ENCODE measurements at regions not wholly inside any gene's neighbourhood (a gene's known extent, or its start where the extent isn't known, plus 50 kb on each side); places are given as distances from the start of the nearest gene placed in this dataset.
"Not testable (repeated sequence)": the region's sequence is repeated elsewhere in the genome, so short reads cannot be mapped to it uniquely, and the experiment has no call there.

DNA sequence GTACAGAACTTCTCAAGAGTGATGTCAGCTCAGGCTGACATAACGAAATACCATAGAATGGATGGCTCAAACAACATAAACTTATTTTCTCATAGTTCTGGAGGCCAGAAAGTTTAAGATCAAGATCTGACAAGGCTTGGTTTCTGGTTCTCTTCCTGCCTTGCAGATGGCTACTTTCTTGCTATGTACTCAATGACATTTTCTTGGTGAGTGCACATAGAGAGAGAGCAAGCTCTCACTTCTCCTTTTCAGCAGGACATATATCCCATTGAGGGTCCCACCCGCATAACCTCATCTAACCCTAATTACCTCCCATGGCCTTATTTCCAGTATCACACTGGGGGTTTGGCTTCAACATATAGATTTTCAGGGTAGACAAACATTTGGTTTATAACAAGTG, 1072.1 kb downstream of the PLOD2 start:
- no peak for DNase-seq

DNA sequence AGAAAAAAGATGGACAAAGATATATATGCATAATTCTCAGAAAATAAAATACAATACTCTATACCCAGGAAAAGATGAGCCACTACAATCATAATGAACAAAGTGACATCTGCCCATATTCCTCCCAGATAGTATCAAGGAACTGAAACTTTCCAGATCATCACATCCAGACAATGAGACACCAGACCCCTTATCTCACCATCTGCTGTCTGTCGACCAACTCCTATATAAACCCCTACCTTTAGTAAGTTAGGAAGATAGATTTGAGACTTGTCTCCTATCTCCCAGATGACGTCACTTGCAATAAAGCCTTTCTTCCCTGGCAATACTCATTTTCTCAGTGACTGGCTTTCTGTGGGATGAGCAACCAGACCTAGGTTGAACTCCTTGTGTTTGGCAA, 1071.6 kb downstream of the PLOD2 start:
- no peak for DNase-seq

DNA sequence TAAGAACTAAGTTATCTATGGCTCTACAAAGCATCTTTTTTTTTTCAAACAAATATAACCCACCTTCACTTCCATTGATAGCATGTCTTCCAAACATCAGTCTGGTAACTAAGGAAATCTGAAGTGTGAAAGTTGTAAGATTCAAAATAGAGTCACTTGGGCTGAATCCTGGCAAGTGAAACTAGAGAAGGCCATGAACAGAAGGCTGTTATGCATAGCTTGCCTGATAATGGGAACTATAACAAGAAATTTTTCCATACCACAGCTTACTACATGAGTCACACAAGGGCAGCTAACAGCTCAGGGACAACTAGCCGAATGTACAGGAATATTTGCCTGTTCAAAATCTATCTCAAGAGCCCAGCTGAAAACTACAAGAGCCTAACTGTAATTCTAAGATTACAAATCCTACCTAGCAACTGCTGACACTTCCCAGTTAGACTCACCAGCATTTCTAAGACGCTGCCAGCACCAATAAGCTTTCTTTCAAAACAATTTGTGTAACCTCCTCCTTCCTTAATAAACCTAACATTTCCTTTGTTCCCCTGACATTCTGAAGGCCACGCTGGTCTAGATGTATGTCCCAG, 1066.5 kb downstream of the PLOD2 start:
- DNase-seq, result no peak

DNA sequence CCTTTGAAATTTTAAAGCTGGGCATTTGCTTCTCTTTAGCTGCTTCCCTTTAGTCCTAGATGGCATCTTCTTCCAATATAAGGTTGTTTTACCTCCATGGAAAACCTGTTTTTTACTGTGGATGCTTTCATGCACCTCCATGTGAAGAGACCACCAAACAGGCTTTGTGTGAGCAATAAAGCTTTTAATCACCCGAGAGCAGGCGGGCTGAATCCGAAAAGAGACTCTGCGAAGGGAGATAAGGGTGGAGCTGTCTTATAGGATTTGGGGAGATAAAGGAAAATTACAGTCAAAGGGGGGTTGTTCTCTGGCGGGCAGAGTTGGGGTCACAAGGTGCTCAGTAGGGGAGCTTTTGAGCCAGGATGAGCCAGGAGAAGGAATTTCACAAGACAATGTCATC, 1049.8 kb downstream of the PLOD2 start:
- DNase-seq, result not testable (repeated sequence)

DNA sequence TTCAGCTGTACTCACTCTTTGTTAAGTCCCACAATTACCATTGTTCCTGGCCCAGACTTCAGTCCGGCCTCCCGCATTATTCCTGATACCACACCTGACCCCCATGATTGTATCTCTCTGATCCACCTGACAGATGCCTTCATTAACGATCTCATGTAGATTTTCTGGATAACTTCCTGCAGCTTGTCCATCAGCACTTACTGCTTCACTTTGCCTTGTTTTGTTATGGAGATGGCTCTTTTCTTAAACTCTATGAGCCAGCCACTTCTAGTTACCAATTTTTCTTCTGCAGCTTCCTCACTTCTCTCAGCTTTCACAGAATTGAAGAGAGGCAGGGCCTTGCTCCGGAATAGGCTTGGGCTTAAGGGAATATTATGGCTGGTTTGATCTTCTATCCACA, 1044.2 kb downstream of the PLOD2 start:
- no peak for DNase-seq

DNA sequence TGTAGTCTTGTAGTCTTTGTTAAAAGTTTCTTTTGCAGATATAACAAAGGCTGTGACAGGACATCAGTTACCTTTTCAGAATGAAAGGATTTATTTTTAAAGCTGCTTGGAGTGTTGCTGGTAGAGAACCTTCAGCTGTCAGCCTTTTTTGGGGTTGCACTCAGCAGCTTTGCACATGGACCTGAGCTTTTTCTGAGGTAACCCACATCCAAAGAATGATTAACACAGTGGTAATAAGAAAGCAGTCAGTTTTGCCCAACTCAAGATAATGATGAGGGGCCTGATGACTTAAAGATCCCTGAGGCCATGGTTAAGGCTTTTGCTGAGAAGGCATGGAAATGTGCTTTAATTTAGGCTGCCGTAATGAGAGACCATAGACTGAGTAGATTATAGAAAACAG, 1042.7 kb downstream of the PLOD2 start:
- no peak for DNase-seq

DNA sequence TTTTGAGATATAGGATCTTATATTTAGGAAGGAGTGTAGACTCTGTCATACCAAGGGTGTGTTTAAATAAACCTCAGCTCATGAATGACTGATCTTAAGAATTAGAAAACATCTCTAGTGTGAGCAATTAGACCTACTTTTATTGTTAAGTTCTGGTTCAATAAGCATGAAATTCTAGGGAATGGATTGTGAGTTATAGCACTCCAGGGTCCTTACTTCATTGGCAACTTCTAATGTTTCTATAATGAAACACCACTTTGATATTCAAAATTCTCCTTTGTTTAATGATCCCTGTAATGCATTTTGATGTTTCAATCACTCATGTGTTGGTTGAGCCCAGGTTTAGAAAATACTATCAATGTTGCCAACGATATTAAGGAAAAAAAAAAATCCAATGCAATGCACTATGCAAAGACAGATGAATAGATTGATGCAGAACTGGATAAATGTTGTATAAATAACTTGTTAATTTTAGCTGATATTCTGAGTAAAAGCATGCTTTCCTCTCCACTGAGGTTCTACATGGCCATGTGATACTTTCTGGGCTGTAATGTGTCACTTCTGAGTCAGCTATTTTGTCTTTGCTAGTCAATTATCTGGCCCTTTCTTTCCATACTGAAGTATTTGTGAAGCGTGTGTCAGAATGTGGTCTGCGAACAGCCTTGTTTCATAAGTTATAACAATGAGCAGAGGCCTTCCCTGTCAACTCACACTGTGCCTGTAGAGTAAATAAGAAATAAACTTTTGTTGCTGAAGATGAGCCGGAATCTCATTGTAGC, 1035.9 kb downstream of the PLOD2 start:
- DNase-seq, result no peak

DNA sequence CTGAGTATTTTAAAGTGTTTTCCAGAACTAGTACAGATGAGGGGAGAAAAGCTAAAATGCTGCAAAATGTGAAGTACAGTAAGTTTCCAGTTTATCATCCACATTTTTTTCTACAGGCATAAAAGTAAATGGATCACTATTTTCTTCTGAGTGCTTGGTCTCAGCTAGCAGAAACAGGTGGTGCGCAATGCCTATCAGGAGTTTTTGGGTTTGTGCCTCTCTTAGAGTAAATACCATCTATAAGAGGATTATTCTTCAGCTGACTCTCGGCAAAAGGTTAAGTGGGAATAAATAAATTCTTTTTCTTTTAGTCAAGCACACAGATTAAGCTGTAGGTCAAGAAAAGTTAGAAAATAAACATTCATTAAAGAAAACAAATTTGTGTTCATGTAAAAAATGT, 1027.7 kb downstream of the PLOD2 start:
- DNase-seq, result no peak

DNA sequence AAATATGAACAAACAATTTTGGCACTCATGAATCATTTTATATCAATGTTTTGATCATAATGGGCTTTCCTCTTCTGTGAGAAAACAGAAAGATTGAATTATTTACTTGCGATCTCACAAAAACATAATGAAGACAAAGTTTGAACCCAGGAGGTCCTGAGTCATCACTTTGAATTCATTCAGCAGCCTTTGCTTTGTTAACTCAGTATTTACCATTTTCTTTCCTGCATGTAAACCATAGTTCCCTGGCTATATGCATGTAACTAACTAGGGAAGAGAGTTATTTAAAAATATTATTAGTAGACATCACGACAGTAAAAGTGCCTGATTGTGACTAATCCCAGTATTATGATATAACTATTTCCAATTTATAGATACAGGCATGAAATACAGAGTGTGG, 1026.2 kb downstream of the PLOD2 start:
- no peak for DNase-seq

DNA sequence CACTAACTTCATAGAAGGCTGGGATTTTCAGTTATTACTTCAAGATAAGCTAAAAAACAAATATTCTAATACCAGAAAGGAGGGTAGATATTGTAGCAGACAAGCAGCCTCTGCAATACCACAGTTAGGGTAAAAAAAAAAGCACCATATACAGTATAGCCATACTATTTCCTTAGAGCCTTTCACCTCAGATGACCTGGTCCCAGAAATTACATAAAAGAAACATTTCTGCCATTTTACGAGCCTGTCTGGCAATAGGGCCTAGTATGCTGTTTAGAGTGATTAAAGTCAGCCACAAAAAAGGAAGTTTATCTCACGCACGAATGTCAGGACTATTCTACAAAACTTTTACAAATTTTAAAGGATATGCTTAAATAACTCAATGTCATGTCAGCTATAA, 1016.6 kb downstream of the PLOD2 start:
- DNase-seq, result no peak

DNA sequence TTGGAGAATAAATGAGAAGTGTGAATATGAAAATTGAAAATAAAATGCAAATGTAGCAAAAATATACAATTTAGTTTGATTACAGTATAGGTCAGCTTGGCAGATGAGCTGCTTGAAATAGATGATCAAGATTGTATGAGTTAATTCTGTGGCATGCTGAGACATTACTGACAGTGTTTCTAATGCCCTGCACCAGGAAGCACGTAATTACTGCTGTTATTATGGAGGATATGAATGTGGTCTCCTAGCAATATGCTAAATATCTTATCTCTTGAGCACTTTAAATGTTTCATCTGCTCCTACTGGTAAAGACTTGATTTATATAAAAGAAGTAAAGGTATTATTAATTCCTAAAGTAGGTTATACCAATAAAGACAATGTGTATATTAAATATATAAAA, 1015.5 kb downstream of the PLOD2 start:
- DNase-seq, result no peak

DNA sequence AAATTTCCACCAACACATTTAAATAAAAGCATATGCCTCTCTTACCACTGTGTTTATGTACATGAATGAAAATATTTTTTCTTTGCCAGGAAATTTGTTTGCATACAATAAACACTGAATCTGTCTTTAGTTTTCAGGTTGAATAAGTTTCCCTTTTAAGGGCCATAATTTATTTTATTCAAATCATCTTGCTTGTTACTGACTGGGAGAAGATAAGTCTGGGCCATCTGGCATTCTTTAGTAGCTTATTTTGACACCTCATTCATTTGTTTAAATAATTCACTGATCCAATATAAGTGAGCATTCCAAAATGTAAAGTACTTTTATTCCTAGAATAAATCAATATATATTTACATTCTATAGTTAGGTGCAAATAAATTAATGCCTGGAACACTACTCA, 1001.3 kb downstream of the PLOD2 start:
- DNase-seq, result no peak

DNA sequence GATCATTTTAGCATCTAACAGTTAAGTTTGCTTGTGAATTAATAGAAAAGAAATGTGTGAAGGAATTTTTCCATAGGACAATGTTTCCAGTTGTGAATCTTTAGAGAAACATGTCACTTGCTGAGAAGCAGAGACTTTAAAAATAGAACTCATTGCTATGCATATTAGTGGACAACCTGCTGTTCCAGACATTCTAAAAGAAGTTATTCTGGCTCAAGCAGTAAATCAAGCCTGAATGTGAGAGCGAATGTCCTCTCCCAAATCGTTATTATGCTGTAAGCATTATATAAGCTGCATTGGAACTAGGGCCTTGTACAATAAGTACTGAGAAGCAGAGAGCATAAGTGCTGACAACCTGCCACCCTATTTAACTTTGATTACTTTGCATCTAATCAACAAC, 990.9 kb downstream of the PLOD2 start:
- DNase-seq, result no peak

DNA sequence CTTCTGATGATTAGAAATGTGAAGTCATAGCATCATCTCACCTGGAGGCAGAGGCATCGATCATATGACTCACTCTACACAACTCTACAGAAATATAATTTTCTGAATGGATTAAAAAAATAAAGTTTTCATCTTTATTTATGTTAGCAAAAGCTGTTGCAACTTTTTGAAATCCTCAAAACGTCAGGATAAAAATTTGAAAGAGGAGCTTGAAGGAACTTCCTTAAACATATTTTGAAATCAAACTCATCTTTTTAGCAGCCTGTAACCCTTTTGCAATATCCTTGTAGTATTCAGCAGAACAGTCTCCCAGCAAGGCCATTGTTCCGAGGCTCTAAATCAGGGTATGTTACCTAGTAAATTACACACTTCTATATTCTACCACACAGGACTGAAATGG, 985.4 kb downstream of the PLOD2 start:
- no peak for DNase-seq

DNA sequence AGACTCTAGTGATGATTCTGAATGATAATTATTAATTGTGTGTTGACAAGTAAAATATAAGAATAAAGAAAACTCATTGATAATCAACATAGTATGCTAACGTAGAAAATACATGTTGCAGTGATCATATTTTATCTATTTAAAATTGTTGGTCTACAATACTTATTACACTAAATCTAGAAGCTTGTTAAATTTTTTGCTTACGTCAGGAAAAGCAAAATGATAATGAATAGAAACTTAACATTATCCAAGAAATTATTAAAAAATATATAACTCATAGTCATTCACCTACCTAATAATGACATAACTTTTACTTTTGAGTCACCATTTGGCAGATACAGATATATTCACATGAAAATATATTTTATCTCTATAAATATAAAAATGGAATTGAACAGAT, 984.1 kb downstream of the PLOD2 start:
- DNase-seq, result no peak

DNA sequence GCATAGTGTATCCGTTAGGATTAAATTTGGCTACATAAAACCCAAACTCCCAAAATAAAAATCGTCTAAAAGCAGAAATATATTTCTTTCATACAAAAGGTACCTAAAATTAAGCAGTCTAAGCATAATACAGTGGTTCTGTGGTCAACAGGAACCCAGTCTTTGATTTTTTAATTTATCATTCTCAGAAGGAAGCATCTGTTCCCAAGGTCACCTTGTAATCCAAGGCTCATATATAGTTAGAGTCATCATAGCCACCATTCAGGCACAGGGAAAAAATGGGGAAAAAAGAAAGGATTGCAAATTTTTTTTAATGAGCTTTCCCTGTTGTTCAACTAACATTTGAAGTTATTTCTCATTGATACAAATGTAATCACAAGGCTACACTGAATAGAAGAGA, 983.2 kb downstream of the PLOD2 start:
- no peak for DNase-seq

DNA sequence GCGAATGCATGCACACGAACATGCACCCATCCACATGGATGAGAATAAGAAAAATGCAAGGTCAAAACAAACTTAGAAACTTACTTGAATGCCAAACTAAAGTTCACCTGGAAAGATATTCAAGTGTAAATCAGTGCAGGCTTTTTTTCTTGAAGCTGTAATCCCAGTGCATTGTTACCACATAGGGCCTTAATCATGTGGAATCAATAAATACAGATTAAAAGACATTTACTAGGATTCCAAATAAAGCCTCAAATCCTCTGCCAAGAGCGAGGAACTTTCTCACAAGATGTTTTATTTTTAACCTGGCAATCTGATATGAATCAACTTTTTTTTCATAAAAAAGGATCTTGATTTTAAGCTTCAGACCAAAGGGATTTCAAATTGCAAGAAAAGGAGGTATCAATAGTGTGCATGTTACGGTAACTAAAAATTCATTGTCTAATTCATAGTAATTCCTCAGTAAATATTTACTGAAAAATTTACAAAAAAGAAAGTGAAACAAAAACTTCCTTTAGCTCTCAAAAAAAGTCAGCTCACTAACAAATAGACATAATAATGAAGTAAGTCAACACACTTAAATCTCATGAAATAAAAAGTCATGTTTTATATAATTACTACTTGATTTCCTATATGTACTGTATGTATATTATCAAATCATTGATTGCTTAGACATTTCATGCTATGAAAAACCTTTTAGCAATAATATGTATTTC, 978.6 kb downstream of the PLOD2 start:
- no peak for DNase-seq

DNA sequence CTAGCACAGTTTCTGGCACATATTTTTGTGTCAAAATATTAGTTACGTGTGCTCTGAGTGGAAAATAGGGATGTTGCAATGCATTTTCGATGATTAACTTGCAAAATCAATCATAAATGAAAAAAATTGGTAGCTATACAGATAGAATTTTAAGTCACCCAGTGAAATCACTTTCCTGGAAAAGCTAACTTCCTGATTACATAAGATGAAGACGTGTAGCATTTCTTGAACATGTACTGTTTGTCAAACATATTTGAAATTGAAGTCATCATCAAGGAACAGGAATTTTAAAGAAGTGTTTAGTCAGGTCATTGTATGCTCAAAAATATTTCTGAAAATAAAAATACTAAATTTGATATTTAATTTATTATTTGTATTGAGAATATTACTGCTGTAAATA, 977.7 kb downstream of the PLOD2 start:
- no peak for DNase-seq

DNA sequence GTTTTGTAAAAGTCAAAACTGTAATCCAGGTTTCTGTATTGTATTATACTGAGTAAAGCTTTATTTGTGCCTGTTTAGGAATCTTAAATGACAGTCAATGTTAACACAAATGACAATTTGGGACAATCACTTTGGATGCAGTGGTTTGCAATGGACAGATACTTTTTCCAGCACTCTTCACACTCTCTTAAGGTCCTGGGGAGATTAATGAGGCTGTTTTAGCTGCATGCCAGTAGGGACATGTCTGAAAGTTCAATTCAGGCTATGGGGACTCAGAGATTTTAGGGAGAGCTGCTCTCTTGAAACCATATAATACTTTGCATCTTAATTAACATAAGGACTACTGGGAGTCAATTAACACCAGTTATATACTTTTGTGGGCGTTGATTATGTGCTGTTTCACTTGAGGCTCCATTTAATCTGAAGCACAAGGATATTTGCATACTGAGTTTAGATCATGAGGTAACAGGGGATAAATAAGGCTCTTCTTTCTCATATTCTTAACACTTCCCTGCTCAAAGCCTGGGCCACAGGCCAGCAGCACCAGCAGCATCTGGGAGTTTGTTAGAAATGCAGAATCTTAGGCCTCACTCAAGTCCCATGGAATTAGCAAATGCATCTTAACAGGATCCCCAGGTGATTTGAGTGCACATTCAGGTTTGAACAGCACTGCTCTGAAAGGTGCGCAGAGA, 972.8 kb downstream of the PLOD2 start:
- DNase-seq, result no peak

DNA sequence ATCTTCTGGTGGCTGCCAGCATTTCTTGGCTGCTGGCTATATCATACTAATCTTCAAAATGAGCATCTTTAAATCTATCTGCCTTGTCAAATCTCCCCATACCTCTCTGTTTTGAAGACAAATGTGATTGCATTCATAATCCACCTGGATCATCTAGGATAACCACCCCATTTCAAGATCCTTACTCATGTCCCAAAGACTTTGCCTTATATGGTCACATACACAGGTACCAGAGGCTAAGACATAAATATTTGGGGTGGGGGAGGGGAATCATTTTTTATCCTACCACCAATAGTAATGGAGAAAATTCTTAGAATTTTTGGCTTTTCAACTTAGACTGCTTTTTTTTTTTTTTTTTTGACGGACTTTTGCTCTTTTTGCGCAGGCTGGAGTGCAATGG, 970.8 kb downstream of the PLOD2 start:
- DNase-seq, result no peak

DNA sequence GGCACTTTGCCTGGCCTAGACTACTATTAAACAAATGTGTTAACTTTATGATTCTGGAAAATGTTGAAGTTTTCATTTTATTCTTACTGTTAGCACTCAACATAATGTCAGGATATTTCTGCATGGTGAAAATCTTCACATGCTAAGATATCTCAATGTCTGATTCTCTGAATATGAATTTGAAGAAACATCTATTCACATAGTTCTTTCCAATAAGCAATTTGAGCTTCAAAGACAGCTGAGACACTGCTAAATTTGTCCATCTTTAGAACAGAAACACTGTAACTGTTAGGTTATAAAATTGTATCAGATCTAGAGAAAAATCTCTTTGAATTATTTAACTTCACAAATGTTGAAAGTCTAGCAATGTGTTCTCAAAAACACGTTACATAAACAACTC, 970.2 kb downstream of the PLOD2 start:
- DNase-seq, result no peak

DNA sequence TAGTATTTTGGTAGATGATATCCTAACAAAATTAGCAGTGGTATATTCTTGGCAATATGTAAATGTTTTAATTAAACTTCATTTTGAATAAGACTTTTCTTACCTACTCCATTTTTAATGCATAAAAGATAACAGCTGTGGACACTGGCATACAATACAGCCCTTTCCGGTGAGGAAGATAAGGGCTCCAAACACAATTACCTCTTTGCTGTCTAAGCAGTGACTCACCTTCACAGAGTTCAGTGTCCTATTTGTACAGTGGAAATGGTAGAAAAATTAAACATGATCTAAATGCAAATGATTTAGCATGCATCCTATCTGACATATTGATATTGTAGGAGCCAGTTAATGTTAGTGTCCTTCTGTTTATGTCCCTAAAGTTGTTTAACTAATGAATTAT, 969.4 kb downstream of the PLOD2 start:
- DNase-seq, result no peak

DNA sequence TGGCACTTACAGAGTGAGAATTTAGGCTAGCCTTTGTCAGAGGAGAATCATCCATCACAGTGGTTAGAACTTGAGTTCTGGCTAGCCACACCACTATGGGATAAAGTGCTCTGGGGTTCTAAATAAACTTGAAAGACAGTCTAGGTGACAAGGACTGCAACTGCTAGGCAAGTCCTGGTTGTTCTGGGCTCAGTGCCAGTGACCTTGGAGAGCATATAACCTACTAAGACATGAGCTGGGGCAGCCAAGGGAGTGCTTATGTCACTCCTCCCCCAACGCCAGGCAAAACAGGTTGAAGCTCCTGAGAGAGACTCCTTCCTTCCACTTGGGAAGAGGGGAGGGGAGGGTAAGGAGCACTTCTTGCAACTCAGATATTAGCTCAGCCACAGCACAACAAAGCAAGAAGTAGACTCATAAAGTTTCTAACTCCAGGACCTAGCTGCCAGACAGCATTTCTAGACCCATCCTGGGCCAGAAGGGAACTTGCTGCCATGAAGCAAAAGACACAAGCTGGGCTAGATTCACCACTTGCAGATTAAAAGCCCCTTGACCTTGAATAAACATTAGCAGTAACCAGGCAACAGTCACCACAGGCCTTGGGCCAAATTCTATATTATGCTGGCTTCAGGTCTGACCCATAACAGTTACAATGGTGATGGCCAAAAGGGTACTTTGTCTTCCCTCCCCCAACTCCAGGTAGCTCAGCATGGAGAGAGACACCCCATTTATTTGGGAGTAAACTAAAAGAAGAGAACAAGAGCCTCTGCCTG, 963.7 kb downstream of the PLOD2 start:
- no peak for DNase-seq
